HG02840 (cell line): ENCODE measurements at regions not wholly inside any gene's neighbourhood (a gene's known extent, or its start where the extent isn't known, plus 50 kb on each side); places are given as distances from the start of the nearest gene placed in this dataset.

Experiments
- ATAC-seq: cut with Tn5 transposase; IDR thresholded peaks from one replicate; pipeline ENCODE4 v1.9.1; 2021; ENCODE audit warnings: mild to moderate bottlenecking, moderate library complexity, moderate number of reproducible peaks; ENCODE audit not compliant: unreplicated experiment, low FRiP score

GRCh38 chr2:21585881-21586280 is 462.1 kb downstream of the TDRD15 start:
- ATAC-seq, result no peak

- no peak for ATAC-seq
These were observed 466.4 kb downstream of the TDRD15 start for GRCh38 chr2:21590026-21590690.

- no peak for ATAC-seq
These were observed 468.2 kb downstream of the TDRD15 start for GRCh38 chr2:21591926-21592325.

GRCh38 chr2:21599417-21599816 is 475.6 kb downstream of the TDRD15 start:
- ATAC-seq, result no peak

- ATAC-seq, result no peak
These were observed 479.0 kb downstream of the TDRD15 start for GRCh38 chr2:21602789-21603188.

- ATAC-seq, result no peak
These were observed 483.8 kb downstream of the TDRD15 start for GRCh38 chr2:21607572-21607971.

GRCh38 chr2:21610304-21610703 is 486.5 kb downstream of the TDRD15 start:
- ATAC-seq, result no peak

- ATAC-seq, result no peak
These were observed 494.2 kb downstream of the TDRD15 start for GRCh38 chr2:21617885-21618434.

GRCh38 chr2:21620771-21621170 is 497.0 kb downstream of the TDRD15 start:
- ATAC-seq, result no peak

GRCh38 chr2:21627938-21628337 is 504.2 kb downstream of the TDRD15 start:
- ATAC-seq, result no peak

GRCh38 chr2:21633015-21633414 is 509.2 kb downstream of the TDRD15 start:
- ATAC-seq, result no peak

- ATAC-seq, result no peak
These were observed 509.7 kb downstream of the TDRD15 start for GRCh38 chr2:21633466-21633865.

- ATAC-seq, result no peak
These were observed 510.1 kb downstream of the TDRD15 start for GRCh38 chr2:21633911-21634310.

GRCh38 chr2:21640046-21640445 is 516.3 kb downstream of the TDRD15 start:
- no peak for ATAC-seq

- no peak for ATAC-seq
These were observed 518.9 kb downstream of the TDRD15 start for GRCh38 chr2:21642647-21643046.

GRCh38 chr2:21643180-21643579 is 519.4 kb downstream of the TDRD15 start:
- no peak for ATAC-seq

GRCh38 chr2:21644266-21644665 is 520.5 kb downstream of the TDRD15 start:
- ATAC-seq, result no peak

- no peak for ATAC-seq
These were observed 522.6 kb downstream of the TDRD15 start for GRCh38 chr2:21646345-21646744.

GRCh38 chr2:21650569-21650968 is 526.8 kb downstream of the TDRD15 start:
- ATAC-seq, result no peak

GRCh38 chr2:21655136-21655535 is 531.4 kb downstream of the TDRD15 start:
- no peak for ATAC-seq

GRCh38 chr2:21656330-21657075 is 532.7 kb downstream of the TDRD15 start:
- ATAC-seq, result no peak

- ATAC-seq, result no peak
These were observed 533.7 kb downstream of the TDRD15 start for GRCh38 chr2:21657445-21657844.
